Stimulated activated effector memory CD8-positive, alpha-beta T cell treated with anti-CD3 and anti-CD28 coated beads, Interleukin-12 subunit alpha, Interleukin-12 subunit beta, amount 100 ng/mL, for 72 hours (primary cell): ENCODE measurements at regions not wholly inside any gene's neighbourhood (a gene's known extent, or its start where the extent isn't known, plus 50 kb on each side); places are given as distances from the start of the nearest gene placed in this dataset.

ENCODE experiments used
- ATAC-seq: fragments of 150-1000 bp; cut with Tn5 transposase; 2 replicates; pipeline ENCODE4 v1.10.0; 2021
- DNase-seq, 2 donors: peaks; one replicate each; pipeline ENCODE4 v3.0.0; 2021 to 2022; ENCODE audit warnings: low spot score in 2 of 2
- H3K27ac Mint-ChIP-seq: one replicate; pipeline ENCODE4 v1.8.0; 2022; ENCODE audit warnings: mild to moderate bottlenecking, mixed read lengths
- H3K36me3 Mint-ChIP-seq: one replicate; pipeline ENCODE4 v1.8.0; 2022; ENCODE audit warnings: mild to moderate bottlenecking, mixed read lengths
- H3K4me1 Mint-ChIP-seq: one replicate; pipeline ENCODE4 v1.8.0; 2022; ENCODE audit warnings: mixed read lengths
- H3K4me3 Mint-ChIP-seq: one replicate; pipeline ENCODE4 v1.8.0; 2022; ENCODE audit warnings: mild to moderate bottlenecking, mixed read lengths
- H3K9me3 Mint-ChIP-seq: one replicate; pipeline ENCODE4 v1.8.0; 2022; ENCODE audit warnings: mixed read lengths

GRCh38 chr11:114883472-114883871 is 205.1 kb downstream of the NXPE2 start:
- no peaks in the 10 kb centered on the region for H3K9me3 Mint-ChIP-seq
- ATAC-seq (no peak), DNase-seq (no peak)
- H3K4me1 Mint-ChIP-seq, result no peaks in the 10 kb centered on the region
- H3K4me3 Mint-ChIP-seq, result no peak overlapping the region
- H3K36me3 Mint-ChIP-seq, result no peaks in the 10 kb centered on the region
- H3K27ac Mint-ChIP-seq, result no peak overlapping the region

- H3K4me3 Mint-ChIP-seq, result no peak overlapping the region
- no peaks in the 10 kb centered on the region for H3K9me3 Mint-ChIP-seq
- H3K36me3 Mint-ChIP-seq, result no peaks in the 10 kb centered on the region
- H3K27ac Mint-ChIP-seq, result no peak overlapping the region
- H3K4me1 Mint-ChIP-seq, result no peaks in the 10 kb centered on the region
- no peak for ATAC-seq
- no peak for DNase-seq
Observed at GRCh38 chr11:114886644-114887265, 208.4 kb downstream of the NXPE2 start.

- no peaks in the 10 kb centered on the region for H3K36me3 Mint-ChIP-seq
- H3K9me3 Mint-ChIP-seq, result no peaks in the 10 kb centered on the region
- DNase-seq (no peak), ATAC-seq (no peak)
- no peak overlapping the region for H3K4me3 Mint-ChIP-seq
- H3K27ac Mint-ChIP-seq, result no peak overlapping the region
- H3K4me1 Mint-ChIP-seq, result no peaks in the 10 kb centered on the region
Observed at GRCh38 chr11:114889594-114890011, 211.3 kb downstream of the NXPE2 start.

- no peak overlapping the region for H3K27ac Mint-ChIP-seq
- H3K36me3 Mint-ChIP-seq, result no peaks in the 10 kb centered on the region
- no peaks in the 10 kb centered on the region for H3K4me1 Mint-ChIP-seq
- DNase-seq (no peak), ATAC-seq (no peak)
- H3K9me3 Mint-ChIP-seq, result no peaks in the 10 kb centered on the region
- no peak overlapping the region for H3K4me3 Mint-ChIP-seq
Observed at GRCh38 chr11:114890038-114890437, 211.7 kb downstream of the NXPE2 start.

GRCh38 chr11:114891911-114892310 is 213.6 kb downstream of the NXPE2 start:
- ATAC-seq, result no peak
- no peak overlapping the region for H3K4me3 Mint-ChIP-seq
- DNase-seq, result no peak
- H3K27ac Mint-ChIP-seq, result no peak overlapping the region
- no peaks in the 10 kb centered on the region for H3K36me3 Mint-ChIP-seq
- no peaks in the 10 kb centered on the region for H3K9me3 Mint-ChIP-seq
- no peaks in the 10 kb centered on the region for H3K4me1 Mint-ChIP-seq

GRCh38 chr11:114892381-114893197 is 214.3 kb downstream of the NXPE2 start:
- ATAC-seq (peak; percentile 47), DNase-seq (no peak)
- no peaks in the 10 kb centered on the region for H3K9me3 Mint-ChIP-seq
- no peaks in the 10 kb centered on the region for H3K4me1 Mint-ChIP-seq
- no peak overlapping the region for H3K27ac Mint-ChIP-seq
- H3K4me3 Mint-ChIP-seq, result no peak overlapping the region
- H3K36me3 Mint-ChIP-seq, result no peaks in the 10 kb centered on the region

- H3K4me1 Mint-ChIP-seq, result no peaks in the 10 kb centered on the region
- H3K9me3 Mint-ChIP-seq, result no peaks in the 10 kb centered on the region
- no peak overlapping the region for H3K4me3 Mint-ChIP-seq
- no peak overlapping the region for H3K27ac Mint-ChIP-seq
- no peaks in the 10 kb centered on the region for H3K36me3 Mint-ChIP-seq
- ATAC-seq (no peak), DNase-seq (no peak)
Observed at GRCh38 chr11:114893329-114893728, 215.0 kb downstream of the NXPE2 start.

GRCh38 chr11:114896594-114896993 is 218.3 kb downstream of the NXPE2 start:
- DNase-seq, result no peak
- Mint-ChIP-seq H3K27ac (no peak overlapping the region), H3K4me3 (no peak overlapping the region), H3K36me3 (no peaks in the 10 kb centered on the region), H3K4me1 (no peaks in the 10 kb centered on the region), H3K9me3 (peaks cover 7% of the 10 kb centered on the region)
- ATAC-seq, result no peak

GRCh38 chr11:114909866-114910265 is 231.5 kb downstream of the NXPE2 start:
- Mint-ChIP-seq H3K4me1 (peaks cover 6% of the 10 kb centered on the region), H3K36me3 (no peaks in the 10 kb centered on the region), H3K4me3 (no peak overlapping the region), H3K27ac (no peak overlapping the region), H3K9me3 (peaks cover 4% of the 10 kb centered on the region)
- ATAC-seq (no peak), DNase-seq (no peak)

- H3K4me3 Mint-ChIP-seq, result no peak overlapping the region
- no peaks in the 10 kb centered on the region for H3K36me3 Mint-ChIP-seq
- H3K9me3 Mint-ChIP-seq, result peaks cover 4% of the 10 kb centered on the region
- DNase-seq (no peak), ATAC-seq (peak; percentile 64)
- H3K27ac Mint-ChIP-seq, result no peak overlapping the region
- peaks cover 6% of the 10 kb centered on the region for H3K4me1 Mint-ChIP-seq
Observed at GRCh38 chr11:114912826-114913225, 234.5 kb downstream of the NXPE2 start.

GRCh38 chr11:114914231-114915005 is 236.1 kb downstream of the NXPE2 start:
- H3K4me1 Mint-ChIP-seq, result peaks cover 6% of the 10 kb centered on the region
- H3K27ac Mint-ChIP-seq, result no peak overlapping the region
- ATAC-seq (no peak), DNase-seq (no peak)
- no peak overlapping the region for H3K4me3 Mint-ChIP-seq
- peaks cover 4% of the 10 kb centered on the region for H3K9me3 Mint-ChIP-seq
- no peaks in the 10 kb centered on the region for H3K36me3 Mint-ChIP-seq

GRCh38 chr11:114915871-114916805 is 237.8 kb downstream of the NXPE2 start:
- ATAC-seq, result no peak
- no peak overlapping the region for H3K4me3 Mint-ChIP-seq
- no peaks in the 10 kb centered on the region for H3K36me3 Mint-ChIP-seq
- H3K27ac Mint-ChIP-seq, result no peak overlapping the region
- peaks cover 4% of the 10 kb centered on the region for H3K9me3 Mint-ChIP-seq
- H3K4me1 Mint-ChIP-seq, result peaks cover 6% of the 10 kb centered on the region
- DNase-seq, result no peak

GRCh38 chr11:114918286-114918685 is 240.0 kb downstream of the NXPE2 start:
- H3K4me1 Mint-ChIP-seq, result peaks cover 1% of the 10 kb centered on the region
- H3K4me3 Mint-ChIP-seq, result no peak overlapping the region
- H3K27ac Mint-ChIP-seq, result no peak overlapping the region
- ATAC-seq, result no peak
- no peak for DNase-seq
- no peaks in the 10 kb centered on the region for H3K36me3 Mint-ChIP-seq
- H3K9me3 Mint-ChIP-seq, result no peaks in the 10 kb centered on the region

- Mint-ChIP-seq H3K4me1 (no peaks in the 10 kb centered on the region), H3K27ac (no peak overlapping the region), H3K9me3 (peaks cover 3% of the 10 kb centered on the region), H3K4me3 (no peak overlapping the region), H3K36me3 (no peaks in the 10 kb centered on the region)
- DNase-seq (no peak), ATAC-seq (no peak)
Observed at GRCh38 chr11:114921697-114922096, 243.4 kb downstream of the NXPE2 start.

GRCh38 chr11:114924042-114924441 is 245.7 kb downstream of the NXPE2 start:
- no peak for DNase-seq
- H3K4me3 Mint-ChIP-seq, result no peak overlapping the region
- no peak overlapping the region for H3K27ac Mint-ChIP-seq
- H3K4me1 Mint-ChIP-seq, result no peaks in the 10 kb centered on the region
- no peak for ATAC-seq
- no peaks in the 10 kb centered on the region for H3K36me3 Mint-ChIP-seq
- H3K9me3 Mint-ChIP-seq, result peaks cover 6% of the 10 kb centered on the region
